DND-41 (cell line): ENCODE measurements at regions not wholly inside any gene's neighbourhood (a gene's known extent, or its start where the extent isn't known, plus 50 kb on each side); places are given as distances from the start of the nearest gene placed in this dataset.

ENCODE experiments used
- ATAC-seq: fragments of 200-7000 bp; cut with Tn5 transposase; 3 replicates; pipeline ENCODE4 v1.9.1; 2021; ENCODE audit warnings: low read depth; ENCODE audit not compliant: insufficient read depth
- DNase-seq: peaks from one replicate; pipeline ENCODE4 v3.0.0-alpha.2; 2020
- H2AFZ ChIP-seq: 2 replicates; pipeline ENCODE4 v1.6.0; 2012; ENCODE audit warnings: low read depth, low read length
- H3K27ac ChIP-seq: 2 replicates; pipeline ENCODE4 v1.5.1; 2012; ENCODE audit warnings: low read length, inconsistent platforms
- H3K27me3 ChIP-seq: fragments of 200-600 bp; sonication (generic); 2 replicates; pipeline ENCODE4 v1.6.0; 2012; ENCODE audit warnings: low read length, mild to moderate bottlenecking, inconsistent platforms; ENCODE audit not compliant: insufficient read depth, poor library complexity
- H3K36me3 ChIP-seq: 2 replicates; pipeline ENCODE4 v1.5.1; 2012; ENCODE audit warnings: low read length, inconsistent platforms; ENCODE audit not compliant: insufficient read depth
- H3K4me1 ChIP-seq: 2 replicates; pipeline ENCODE4 v1.5.1; 2012; ENCODE audit warnings: mild to moderate bottlenecking, low read length; ENCODE audit not compliant: insufficient read depth
- H3K4me2 ChIP-seq: 2 replicates; pipeline ENCODE4 v1.6.0; 2012; ENCODE audit warnings: mild to moderate bottlenecking, moderate library complexity, low read length, inconsistent platforms; ENCODE audit not compliant: insufficient read depth
- H3K4me3 ChIP-seq, 2 experiments: fragments of 200-600 bp in 1 of 2; shearing (Covaris generic) in 1 of 2; 2 replicates each; pipeline ENCODE4 v1.5.1; 2012 to 2016; ENCODE audit warnings: inconsistent platforms in 2 of 2, low read length in 2 of 2, mild to moderate bottlenecking in 2 of 2, low read depth in 1 of 2, moderate library complexity in 1 of 2
- H3K79me2 ChIP-seq: 2 replicates; pipeline ENCODE4 v1.6.0; 2012; ENCODE audit warnings: low read length, inconsistent platforms; ENCODE audit not compliant: insufficient read depth
- H3K9ac ChIP-seq: 2 replicates; pipeline ENCODE4 v1.6.0; 2012; ENCODE audit warnings: low read depth, mild to moderate bottlenecking, inconsistent platforms, low read length, moderate library complexity
- H3K9me3 ChIP-seq: 2 replicates; pipeline ENCODE4 v1.5.1; 2012; ENCODE audit warnings: low read length, moderate library complexity, mild to moderate bottlenecking, inconsistent platforms; ENCODE audit not compliant: insufficient read depth, severe bottlenecking
- H4K20me1 ChIP-seq: 2 replicates; pipeline ENCODE4 v1.6.0; 2012; ENCODE audit warnings: low read length; ENCODE audit not compliant: insufficient read depth
- EZH2 ChIP-seq: IDR thresholded peaks from 3 replicates; pipeline ENCODE4 v1.6.1; 2012; ENCODE audit warnings: borderline replicate concordance, low read depth, mild to moderate bottlenecking, moderate library complexity, low read length, inconsistent platforms; ENCODE audit not compliant: severe bottlenecking
- TF ChIP-seq, protein P1 (sequence below): IDR thresholded peaks from 2 replicates; pipeline ENCODE4 v1.5.1; 2012; ENCODE audit warnings: borderline replicate concordance, low read length, moderate library complexity, mild to moderate bottlenecking; ENCODE audit not compliant: poor library complexity, severe bottlenecking; ENCODE audit errors: extremely low read depth

GRCh38 chr16:86016201-86016965 is 117.4 kb downstream of the IRF8 start:
- TF ChIP-seq, protein P1, sequence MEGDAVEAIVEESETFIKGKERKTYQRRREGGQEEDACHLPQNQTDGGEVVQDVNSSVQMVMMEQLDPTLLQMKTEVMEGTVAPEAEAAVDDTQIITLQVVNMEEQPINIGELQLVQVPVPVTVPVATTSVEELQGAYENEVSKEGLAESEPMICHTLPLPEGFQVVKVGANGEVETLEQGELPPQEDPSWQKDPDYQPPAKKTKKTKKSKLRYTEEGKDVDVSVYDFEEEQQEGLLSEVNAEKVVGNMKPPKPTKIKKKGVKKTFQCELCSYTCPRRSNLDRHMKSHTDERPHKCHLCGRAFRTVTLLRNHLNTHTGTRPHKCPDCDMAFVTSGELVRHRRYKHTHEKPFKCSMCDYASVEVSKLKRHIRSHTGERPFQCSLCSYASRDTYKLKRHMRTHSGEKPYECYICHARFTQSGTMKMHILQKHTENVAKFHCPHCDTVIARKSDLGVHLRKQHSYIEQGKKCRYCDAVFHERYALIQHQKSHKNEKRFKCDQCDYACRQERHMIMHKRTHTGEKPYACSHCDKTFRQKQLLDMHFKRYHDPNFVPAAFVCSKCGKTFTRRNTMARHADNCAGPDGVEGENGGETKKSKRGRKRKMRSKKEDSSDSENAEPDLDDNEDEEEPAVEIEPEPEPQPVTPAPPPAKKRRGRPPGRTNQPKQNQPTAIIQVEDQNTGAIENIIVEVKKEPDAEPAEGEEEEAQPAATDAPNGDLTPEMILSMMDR: peak; percentile 70
- TF ChIP-seq EZH2: no peak
- Histone ChIP-seq H3K9ac (no peak overlapping the region), H3K4me1 (no peaks in the 10 kb centered on the region), H3K9me3 (no peaks in the 10 kb centered on the region), H4K20me1 (no peaks in the 10 kb centered on the region), H3K4me2 (no peak overlapping the region), H3K27me3 (no peaks in the 10 kb centered on the region), H3K79me2 (no peaks in the 10 kb centered on the region), H3K4me3 (no peak overlapping the region), H3K27ac (no peak overlapping the region), H3K36me3 (no peaks in the 10 kb centered on the region), H2AFZ (no peak overlapping the region)
- ATAC-seq (0 out of 3 replicates have a peak, but pooled peaks have one; percentile 53), DNase-seq (peak; percentile 48)

DNA sequence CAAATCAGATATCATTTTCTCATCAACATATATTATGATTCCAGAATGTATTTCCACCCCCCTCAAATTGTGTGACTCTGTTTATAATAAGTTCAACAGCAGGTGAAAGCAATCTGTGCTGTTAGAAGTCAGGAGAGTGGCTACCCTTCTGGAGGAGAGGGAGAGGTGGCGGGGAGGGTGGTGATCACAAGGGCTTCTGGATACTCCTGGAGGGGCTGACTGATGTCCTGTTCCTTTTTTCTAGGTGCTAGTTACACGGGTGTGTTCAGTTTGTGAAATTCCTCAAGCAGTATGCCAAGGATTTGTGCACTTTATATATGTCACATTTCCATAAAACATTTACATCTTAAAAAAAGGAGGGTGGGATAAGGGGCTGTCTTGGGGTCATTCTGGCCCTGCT is 119.1 kb downstream of the IRF8 start:
- no peak for TF ChIP-seq EZH2
- TF ChIP-seq, protein P1: no peak
- Histone ChIP-seq H3K4me1 (no peaks in the 10 kb centered on the region), H3K36me3 (no peaks in the 10 kb centered on the region), H4K20me1 (no peaks in the 10 kb centered on the region), H3K4me3 (no peak overlapping the region), H2AFZ (no peak overlapping the region), H3K9me3 (no peaks in the 10 kb centered on the region), H3K79me2 (no peaks in the 10 kb centered on the region), H3K27ac (no peak overlapping the region), H3K27me3 (no peaks in the 10 kb centered on the region), H3K4me2 (no peak overlapping the region), H3K9ac (no peak overlapping the region)
- DNase-seq: no peak
- no peak for ATAC-seq

DNA sequence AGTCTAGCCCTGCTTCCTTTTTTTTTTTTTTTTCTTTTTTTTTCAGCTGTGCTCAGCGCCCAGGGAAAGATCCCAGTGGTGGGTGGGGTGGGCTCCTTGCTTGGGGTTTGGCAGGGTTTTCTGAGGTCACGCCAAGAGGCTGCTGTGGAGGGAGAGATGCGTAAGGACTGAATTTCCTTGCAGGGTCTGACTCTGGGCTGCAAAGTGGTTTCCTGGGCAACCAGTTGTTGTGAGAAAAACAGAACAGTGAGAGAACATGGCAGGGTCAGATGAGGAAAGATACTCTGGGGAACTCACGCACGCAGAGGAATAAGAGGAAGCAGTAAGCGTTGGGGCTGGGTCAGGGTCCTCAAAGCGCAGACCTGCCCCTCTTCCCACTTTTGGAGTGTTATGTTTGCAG is 119.5 kb downstream of the IRF8 start:
- H3K79me2 ChIP-seq: no peaks in the 10 kb centered on the region
- no peak for DNase-seq
- H3K36me3 ChIP-seq: no peaks in the 10 kb centered on the region
- H2AFZ ChIP-seq: no peak overlapping the region
- H3K27me3 ChIP-seq: no peaks in the 10 kb centered on the region
- no peak for TF ChIP-seq EZH2
- TF ChIP-seq, protein P1: no peak
- no peak overlapping the region for H3K27ac ChIP-seq
- H3K4me1 ChIP-seq: no peaks in the 10 kb centered on the region
- H3K4me2 ChIP-seq: no peak overlapping the region
- no peak overlapping the region for H3K9ac ChIP-seq
- peaks cover 2% of the 10 kb centered on the region for H3K9me3 ChIP-seq
- no peaks in the 10 kb centered on the region for H4K20me1 ChIP-seq
- ATAC-seq: no peak
- H3K4me3 ChIP-seq: no peak overlapping the region
